Activated CD4-positive, alpha-beta T cell treated with anti-CD3 and anti-CD28 coated beads, Interleukin-10, Interleukin-2, amounts not matched to agents 100 ng/mL and 50 ng/mL, durations not matched to agents 16 hours and 8 hours (primary cell): ENCODE measurements at regions not wholly inside any gene's neighbourhood (a gene's known extent, or its start where the extent isn't known, plus 50 kb on each side); places are given as distances from the start of the nearest gene placed in this dataset.
"Not testable (repeated sequence)": the region's sequence is repeated elsewhere in the genome, so short reads cannot be mapped to it uniquely, and the experiment has no call there.

Experiments
- DNase-seq: peaks from one replicate; pipeline ENCODE4 v3.0.0-alpha.2; 2020

- DNase-seq = not testable (repeated sequence)
Measured at GRCh38 chr4:100900945-100901344, 383.1 kb upstream of the EMCN start.

- DNase-seq = no peak
Measured at GRCh38 chr4:100900134-100900533, 382.3 kb upstream of the EMCN start.

GRCh38 chr4:100898844-100899243, 381.0 kb upstream of the EMCN start:
- no peak for DNase-seq

DNA sequence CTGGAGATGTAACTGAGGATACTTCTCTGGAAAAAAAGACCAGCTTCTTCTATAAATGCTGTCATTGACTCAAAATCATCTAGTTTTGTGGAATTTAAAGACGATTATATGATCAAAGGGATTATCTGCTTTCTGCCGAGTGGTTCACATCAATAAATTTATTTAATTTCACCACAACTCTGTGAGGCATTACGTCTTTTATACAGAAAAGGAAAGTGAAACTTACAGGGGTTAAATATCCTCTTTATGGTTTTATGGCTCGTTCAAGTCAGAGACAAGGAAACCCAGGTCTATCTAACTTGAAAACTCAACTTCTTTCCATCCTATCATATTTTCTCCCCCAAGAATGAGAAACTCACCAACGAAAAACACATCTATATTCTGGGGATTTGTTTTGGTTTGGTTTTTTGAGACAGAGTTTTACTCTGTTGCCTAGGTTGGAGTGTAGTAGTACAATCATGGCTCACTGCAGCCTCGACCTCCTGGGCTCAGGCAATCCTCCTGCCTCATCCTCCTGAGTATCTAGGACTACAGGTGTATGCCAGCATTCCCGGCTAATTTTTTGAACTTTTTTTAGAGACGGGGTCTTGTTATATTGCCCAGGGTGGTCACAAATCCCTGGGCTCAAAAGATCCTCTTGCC, 377.9 kb upstream of the EMCN start:
- peak; percentile 26 for DNase-seq

DNA sequence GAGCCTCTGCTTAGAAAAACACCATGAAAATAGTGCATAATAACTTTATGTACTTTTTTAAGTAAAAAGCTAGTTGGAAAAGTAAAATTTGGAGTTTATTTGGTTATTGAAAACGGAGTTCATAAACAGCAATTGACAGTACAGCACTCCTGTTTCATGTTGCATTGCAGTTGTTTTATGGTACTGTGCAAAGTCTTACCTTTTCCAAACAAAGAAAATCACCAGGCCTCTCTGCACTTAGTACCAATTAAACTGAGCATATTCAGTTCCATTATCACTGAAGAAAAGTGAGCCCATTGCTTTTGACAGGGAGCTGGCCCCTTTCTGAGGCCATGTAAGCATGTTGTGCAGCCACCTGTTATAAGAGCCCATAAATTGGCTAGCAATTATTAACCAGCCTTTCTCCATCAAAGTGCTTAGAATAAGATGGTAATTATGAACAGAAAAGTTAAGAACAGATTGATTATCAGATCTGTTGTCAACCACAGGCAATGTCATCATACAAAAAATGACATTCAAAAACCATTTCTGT, 376.6 kb upstream of the EMCN start:
- no peak for DNase-seq

- DNase-seq = no peak
Measured at GRCh38 chr4:100891808-100892207, 374.0 kb upstream of the EMCN start.

DNA sequence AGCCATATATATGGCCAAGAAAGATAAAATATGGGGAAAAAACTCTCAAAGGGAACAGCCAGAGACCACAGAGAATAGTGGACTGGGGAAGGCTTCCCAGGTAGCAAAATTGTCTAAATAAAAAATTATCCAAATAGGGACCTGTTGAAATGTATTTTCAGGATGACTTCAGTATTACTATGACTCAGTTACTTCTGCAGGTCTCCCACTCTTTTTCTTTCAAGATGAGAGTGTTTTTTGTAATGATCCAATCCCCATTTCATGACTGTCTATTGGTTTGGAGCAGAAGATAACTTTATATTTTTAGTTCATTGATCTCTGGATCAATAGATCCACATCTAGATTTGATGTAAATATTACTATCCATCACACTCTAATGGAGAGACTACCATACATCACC, 372.1 kb upstream of the EMCN start:
- DNase-seq = peak; percentile 15

GRCh38 chr4:100889401-100889800, 371.6 kb upstream of the EMCN start:
- no peak for DNase-seq

DNA sequence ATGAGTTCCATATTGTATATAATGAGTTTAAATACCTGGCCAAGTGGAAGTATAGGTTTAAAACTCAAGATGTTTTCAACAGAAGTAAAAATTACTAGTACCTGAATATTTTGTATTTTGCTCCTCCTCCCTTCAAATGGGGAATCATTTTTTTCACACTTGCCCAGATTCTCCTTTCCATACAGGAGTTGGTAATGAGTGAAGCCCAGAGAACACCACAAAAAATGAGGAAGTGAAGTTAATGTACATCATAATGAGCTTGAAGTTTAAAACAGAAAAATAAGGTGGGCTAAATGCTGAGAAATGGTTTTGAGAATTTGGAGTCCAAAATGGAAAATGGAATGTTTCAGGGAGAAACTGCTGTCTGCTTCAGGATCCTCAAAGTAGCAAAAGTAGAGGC, 364.8 kb upstream of the EMCN start:
- no peak for DNase-seq

DNA sequence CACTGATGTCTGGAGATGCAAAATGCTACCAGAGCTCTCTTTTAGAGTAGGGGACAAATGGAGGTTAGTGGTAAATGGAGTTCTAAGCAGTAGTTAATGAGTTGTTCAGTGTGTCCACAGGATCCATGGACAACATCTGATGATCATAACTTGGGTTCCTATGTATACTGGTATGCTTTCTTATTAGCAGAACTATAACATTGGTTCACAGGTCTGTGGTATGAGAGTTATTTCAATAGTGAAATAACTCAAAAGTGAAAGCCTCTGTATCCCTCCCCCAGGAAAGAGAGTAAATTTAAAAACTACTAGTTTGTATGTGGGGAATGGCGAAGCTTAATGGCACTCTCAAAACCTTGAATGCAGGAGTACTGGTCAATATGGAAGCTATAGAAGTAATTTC, 363.5 kb upstream of the EMCN start:
- DNase-seq = no peak

DNA sequence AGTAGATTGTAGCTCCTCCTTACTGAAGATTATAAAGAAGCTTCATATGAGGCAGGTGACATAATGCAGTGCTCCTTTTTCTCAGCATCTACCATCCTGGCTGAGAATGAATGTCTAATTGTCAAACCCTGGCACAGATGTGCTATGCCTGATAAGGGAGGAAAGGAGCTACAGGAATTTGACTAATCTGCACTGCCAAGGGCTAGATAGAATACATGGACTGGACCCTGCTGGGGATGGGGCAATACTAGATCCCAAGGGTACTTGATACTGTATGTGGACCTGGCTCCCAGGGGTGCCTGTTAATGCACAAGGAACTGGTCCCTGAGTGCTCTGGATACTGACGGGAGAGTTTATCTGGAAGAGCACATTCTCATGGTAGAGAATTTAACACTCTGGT, 362.2 kb upstream of the EMCN start:
- DNase-seq = no peak

GRCh38 chr4:100879471-100879870, 361.6 kb upstream of the EMCN start:
- no peak for DNase-seq

DNA sequence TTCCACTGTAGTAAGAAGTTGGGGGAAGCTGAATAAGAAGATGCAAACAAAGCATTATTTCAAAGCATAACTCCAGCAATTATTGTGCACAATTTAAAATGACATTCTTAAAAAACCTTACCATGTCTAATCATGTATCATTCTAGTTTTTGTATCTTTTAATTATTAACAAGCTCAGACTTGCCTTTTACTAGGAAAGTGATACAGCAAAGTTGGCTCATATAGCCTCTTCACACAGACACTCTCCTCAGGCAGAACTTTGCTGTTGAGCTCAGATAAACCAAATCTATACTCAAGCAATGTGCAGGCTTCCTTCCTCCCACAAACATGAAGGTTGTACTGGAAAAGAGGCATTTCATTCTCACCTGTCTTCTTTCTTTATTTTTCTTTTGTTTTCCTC, 358.7 kb upstream of the EMCN start:
- DNase-seq = no peak

- no peak for DNase-seq
Measured at GRCh38 chr4:100875296-100876068, 357.7 kb upstream of the EMCN start.

DNA sequence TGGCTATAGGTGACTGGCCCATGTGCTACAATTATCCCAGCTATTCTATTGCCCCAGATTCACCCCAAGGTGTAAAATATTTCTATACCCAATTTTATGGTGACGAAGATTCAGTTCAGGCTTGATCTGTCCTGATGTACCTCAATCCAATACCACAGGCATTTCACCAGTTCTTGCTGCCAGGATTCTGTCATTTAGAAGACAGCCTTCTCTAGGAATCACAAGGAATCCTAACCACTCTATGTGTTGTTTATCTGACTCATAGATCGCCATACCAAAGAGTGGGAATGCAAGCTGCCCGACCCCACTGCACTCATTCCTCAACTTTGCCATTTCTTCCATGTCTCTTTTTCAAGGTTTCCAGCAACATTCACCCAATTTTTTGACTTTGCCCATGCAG, 355.0 kb upstream of the EMCN start:
- no peak for DNase-seq

DNA sequence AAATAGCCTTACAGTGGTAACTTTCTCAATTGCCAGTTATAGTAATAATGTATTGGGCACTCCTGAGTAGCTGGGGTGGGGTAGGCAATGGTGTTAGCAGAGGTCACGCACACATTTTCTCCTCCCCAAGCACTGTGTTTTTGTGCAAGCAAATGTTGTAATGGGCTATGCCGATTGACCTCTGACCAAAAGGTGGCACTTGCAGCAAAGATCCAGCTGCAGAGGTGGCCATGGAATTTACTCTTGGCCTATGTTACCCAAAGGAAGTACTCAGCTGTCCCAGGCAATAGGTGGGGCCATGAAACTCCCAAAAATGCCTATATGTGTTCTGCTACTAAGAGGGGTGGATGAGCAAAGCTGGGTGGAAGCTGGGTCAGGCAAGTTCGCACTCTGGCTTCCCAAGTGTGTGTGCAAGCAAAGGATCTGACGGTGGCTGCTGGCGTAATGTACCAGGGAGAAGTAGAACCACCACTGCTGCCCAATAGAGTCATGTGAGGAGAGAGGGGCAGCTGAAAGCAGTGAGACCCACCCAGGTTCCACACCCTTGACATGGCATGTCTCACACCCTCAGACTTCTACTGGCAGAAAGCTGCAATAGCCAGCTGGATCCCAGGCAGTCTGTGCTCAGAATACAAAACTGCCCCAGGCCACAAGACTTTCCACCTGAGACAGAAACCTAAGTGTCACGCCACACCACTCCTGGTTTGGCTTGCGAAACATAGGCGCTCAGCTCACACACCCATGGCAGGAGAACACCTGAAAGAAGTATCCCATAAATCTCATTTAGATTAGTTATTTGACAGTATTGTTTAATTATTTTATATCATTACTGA, 353.3 kb upstream of the EMCN start:
- no peak for DNase-seq

GRCh38 chr4:100869276-100869675, 351.5 kb upstream of the EMCN start:
- no peak for DNase-seq

DNA sequence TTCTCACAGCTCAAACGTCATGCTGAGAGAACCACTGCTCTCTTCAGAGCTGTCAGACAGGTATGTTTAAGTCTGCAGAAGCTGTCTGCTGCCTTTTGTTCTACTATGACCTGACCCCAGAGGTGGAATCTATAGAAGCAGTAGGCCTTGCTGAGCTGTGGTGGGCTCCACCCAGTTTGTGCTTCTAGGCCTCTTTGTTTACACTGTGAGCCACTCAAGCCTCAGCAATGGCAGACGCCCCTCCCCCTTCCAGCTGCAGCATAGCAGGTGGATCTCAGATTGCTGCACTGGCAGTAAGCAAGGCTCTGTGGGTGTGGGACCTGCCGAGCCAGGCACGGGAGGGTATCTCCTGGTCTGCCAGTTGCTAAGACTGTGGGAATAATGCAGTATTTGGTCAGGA, 350.5 kb upstream of the EMCN start:
- DNase-seq = not testable (repeated sequence)

DNA sequence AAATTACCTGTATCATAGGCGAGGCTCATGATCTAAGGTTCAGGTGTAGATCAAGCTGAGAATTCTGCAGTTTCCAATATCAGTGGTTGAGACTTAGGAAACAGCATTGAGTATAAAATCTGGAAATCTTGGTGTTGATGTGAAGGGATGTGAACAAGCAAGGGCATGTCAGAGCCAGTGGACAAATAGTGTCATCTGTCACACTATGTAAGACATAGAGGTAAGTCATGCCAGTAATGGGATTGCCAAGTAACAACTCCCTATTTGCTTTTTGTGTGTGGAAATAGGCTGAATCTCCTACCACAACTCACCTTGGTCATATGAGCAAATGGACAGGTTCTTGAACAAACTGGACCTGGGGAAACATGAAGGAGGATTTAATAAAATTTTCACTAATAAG, 334.5 kb upstream of the EMCN start:
- DNase-seq = no peak

GRCh38 chr4:100849319-100849718, 331.5 kb upstream of the EMCN start:
- DNase-seq = no peak

GRCh38 chr4:100848841-100849240, 331.0 kb upstream of the EMCN start:
- peak; percentile 72 for DNase-seq

DNA sequence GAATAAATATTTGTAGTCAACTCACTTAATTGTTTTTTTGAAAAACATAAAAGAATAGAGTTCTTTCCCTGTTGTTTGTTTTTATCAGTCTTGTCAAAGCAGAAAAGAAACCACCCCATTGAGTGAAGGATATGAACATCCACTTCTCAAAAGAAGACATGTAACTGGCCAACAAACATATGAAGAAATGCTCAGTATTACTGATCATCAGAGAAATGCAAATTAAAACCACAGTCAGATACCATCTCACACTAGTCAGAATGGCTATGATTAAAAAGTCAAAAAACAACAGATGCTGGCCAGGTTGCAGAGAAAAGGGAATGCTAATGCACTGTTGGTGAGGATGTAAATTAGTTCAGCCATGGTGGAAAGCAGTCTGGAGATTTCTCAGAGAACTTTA, 326.1 kb upstream of the EMCN start:
- DNase-seq = peak; percentile 32

- no peak for DNase-seq
Measured at GRCh38 chr4:100842856-100843255, 325.0 kb upstream of the EMCN start.

DNA sequence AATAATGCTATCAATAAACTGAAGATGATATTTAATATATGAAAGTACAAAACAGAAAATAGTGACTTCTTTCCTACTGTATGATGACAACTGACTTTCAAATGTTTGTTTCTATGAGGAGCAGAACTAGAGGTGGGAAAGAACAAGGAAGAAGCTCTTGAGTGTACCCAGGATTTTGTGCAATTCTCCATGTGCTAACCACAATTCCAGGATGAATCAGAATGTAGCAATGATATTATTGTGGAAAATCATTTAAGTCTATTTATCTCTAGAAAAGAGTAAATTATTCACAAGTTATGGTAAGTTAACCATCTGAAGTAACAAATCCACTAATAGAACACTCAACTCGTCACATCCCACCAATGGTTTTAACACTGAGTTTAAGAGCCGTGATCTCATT, 324.1 kb upstream of the EMCN start:
- no peak for DNase-seq
